ENCODE measurements at regions not wholly inside any gene's neighbourhood (a gene's known extent, or its start where the extent isn't known, plus 50 kb on each side); places are given as distances from the start of the nearest gene placed in this dataset.
"Not testable (repeated sequence)": the region's sequence is repeated elsewhere in the genome, so short reads cannot be mapped to it uniquely, and the experiment has no call there.

DNA sequence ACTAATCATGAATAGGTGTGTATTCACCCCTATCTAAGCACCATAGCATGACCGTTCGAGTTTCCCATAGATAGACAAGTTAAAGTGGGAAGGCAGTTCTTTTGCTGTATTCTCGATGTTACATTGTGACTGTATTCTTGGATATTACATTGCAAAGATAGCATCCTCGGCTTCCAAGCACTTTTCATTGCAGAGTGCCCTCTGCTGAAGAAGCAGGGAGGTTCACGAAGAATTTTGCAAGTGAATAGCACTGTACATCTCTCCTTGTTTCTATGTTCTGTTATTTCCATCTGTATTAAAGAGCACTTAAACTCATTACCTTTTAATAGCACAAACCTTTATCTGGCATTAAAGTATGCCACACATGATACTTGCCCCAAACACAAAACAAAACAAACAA is 426.7 kb upstream of the ARX start:
- in situ Hi-C loops (cut with MboI; ENCODE audit: low pct_ligation_motif_present in 1 of 4, low pct_unique_long_range_greater_than_20kb in 1 of 4, low sequenced_read_pairs in 3 of 4), result no loop called here
- WGBS, 2 donors (ENCODE audit: low coverage in 1 of 2), result 46% methylated on average over 5 of the region's 5 CpGs; no CpG with 5 or more reads in 1 of the 2 donors
- no peak for DNase-seq
- TF ChIP-seq POLR2A (IDR thresholded peaks at IDR 0.05) (no peak), EP300 (IDR thresholded peaks at IDR 0.05; ENCODE audit: low read depth) (no peak), POLR2AphosphoS5 (IDR thresholded peaks at IDR 0.05) (no peak)
- TF ChIP-seq, protein P1, sequence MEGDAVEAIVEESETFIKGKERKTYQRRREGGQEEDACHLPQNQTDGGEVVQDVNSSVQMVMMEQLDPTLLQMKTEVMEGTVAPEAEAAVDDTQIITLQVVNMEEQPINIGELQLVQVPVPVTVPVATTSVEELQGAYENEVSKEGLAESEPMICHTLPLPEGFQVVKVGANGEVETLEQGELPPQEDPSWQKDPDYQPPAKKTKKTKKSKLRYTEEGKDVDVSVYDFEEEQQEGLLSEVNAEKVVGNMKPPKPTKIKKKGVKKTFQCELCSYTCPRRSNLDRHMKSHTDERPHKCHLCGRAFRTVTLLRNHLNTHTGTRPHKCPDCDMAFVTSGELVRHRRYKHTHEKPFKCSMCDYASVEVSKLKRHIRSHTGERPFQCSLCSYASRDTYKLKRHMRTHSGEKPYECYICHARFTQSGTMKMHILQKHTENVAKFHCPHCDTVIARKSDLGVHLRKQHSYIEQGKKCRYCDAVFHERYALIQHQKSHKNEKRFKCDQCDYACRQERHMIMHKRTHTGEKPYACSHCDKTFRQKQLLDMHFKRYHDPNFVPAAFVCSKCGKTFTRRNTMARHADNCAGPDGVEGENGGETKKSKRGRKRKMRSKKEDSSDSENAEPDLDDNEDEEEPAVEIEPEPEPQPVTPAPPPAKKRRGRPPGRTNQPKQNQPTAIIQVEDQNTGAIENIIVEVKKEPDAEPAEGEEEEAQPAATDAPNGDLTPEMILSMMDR (IDR thresholded peaks at IDR 0.05), result no peak
- Histone ChIP-seq H3K4me3 (no peak overlapping the region), H3K4me1 (no peaks in the 10 kb centered on the region), H3K36me3 (no peaks in the 10 kb centered on the region), H3K27ac (no peak overlapping the region), H3K9me3 (no peaks in the 10 kb centered on the region), H3K27me3 (no peaks in the 10 kb centered on the region)
- intact Hi-C loops (cut with DNase I; ENCODE audit: low total_unique reads), result no loop called here

DNA sequence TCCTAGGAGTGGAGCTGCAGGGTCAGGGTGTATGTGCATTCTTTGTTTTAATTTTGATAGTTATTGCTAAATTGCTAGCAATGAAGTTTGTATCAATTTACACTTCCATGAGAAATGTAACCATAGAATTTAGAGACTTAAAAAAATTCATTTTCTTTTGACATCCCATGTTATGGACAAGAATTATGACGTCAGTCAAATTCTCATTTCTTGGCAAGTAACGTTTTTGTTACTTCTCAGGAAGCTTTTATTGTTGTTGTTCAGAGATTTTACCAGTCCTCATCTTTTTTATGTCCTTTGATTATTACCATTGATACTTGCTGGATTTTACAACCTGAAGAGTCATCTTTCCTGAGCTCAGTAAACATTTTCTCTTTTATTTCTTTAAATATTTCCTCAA is 417.5 kb upstream of the ARX start:
- H3K4me1 ChIP-seq, result no peaks in the 10 kb centered on the region
- intact Hi-C loops (cut with DNase I; ENCODE audit: low total_unique reads) (no loop called here), in situ Hi-C loops (cut with MboI; ENCODE audit: low pct_ligation_motif_present in 1 of 4, low pct_unique_long_range_greater_than_20kb in 1 of 4, low sequenced_read_pairs in 3 of 4) (no loop called here)
- H3K36me3 ChIP-seq, result no peaks in the 10 kb centered on the region
- no peak overlapping the region for H3K27ac ChIP-seq
- no peaks in the 10 kb centered on the region for H3K27me3 ChIP-seq
- WGBS, 2 donors (ENCODE audit: low coverage in 1 of 2), result 39% methylated on average over 2 of the region's 2 CpGs; no CpG with 5 or more reads in 1 of the 2 donors
- H3K9me3 ChIP-seq, result no peaks in the 10 kb centered on the region
- TF ChIP-seq POLR2A (IDR thresholded peaks at IDR 0.05), result no peak
- no peak for TF ChIP-seq EP300 (IDR thresholded peaks at IDR 0.05; ENCODE audit: low read depth)
- DNase-seq, result no peak
- H3K4me3 ChIP-seq, result no peak overlapping the region

DNA sequence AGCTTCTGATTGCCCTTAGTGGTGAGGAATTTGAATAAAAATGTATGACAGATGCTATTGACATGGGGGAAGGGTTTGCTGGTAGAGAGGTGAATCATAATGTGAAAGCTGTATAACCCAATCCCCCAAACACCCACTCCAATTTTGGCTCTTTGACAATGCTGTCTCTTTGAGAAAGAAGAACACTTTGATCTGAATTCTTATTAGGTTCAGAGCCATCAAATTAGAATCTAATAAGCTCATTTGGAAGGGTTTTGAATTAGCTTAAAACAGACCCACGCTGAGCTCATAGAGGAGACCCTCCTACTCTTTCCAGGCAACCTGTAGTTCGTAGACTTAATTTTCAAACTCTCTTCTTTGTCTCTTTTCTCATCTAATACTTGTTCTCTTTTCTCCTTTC is 416.6 kb upstream of the ARX start:
- DNase-seq, result no peak
- H3K27me3 ChIP-seq, result no peaks in the 10 kb centered on the region
- intact Hi-C loops (cut with DNase I; ENCODE audit: low total_unique reads), result no loop called here
- in situ Hi-C loops (cut with MboI; ENCODE audit: low pct_ligation_motif_present in 1 of 4, low pct_unique_long_range_greater_than_20kb in 1 of 4, low sequenced_read_pairs in 3 of 4), result no loop called here
- no peaks in the 10 kb centered on the region for H3K9me3 ChIP-seq
- H3K4me3 ChIP-seq, result no peak overlapping the region
- 29% methylated on average over 2 of the region's 2 CpGs; no CpG with 5 or more reads in 1 of the 2 donors for WGBS, 2 donors (ENCODE audit: low coverage in 1 of 2)
- TF ChIP-seq, protein P1 (IDR thresholded peaks at IDR 0.05), result no peak
- TF ChIP-seq POLR2AphosphoS5 (IDR thresholded peaks at IDR 0.05), result no peak
- TF ChIP-seq POLR2A (IDR thresholded peaks at IDR 0.05), result no peak
- no peaks in the 10 kb centered on the region for H3K36me3 ChIP-seq
- no peak overlapping the region for H3K27ac ChIP-seq
- H3K4me1 ChIP-seq, result no peaks in the 10 kb centered on the region

DNA sequence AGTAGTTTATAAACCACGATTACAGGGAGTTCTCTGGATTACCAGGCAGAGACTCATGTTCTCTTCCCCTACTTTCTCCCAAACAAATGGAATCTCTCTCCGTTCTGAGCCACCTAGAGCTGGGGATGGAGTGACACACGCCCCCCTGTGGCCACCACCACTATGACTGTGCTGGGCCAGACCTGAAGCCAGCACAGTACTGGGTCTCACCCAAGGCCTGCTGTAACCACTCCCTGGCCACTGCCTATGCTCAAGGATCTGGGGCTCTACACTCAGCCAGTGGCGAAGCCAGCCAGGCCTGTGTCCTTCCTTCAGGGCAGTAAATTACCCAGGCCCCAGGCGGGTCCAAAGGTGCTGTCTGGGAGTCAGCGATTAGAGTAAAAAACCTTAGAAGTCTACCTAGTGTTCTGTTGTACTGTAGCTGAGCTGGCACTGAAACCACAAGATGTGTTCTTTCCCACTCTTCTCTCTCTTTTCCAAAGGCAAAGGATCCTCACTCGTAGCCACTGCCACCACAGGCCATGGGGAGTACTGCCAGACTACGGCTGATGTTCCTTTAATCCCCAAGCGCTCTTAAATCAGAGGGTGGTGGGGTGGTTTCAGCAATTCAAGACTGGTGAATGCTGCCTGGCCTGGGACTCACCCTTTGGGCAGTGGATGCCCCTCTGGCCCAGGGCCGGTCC is 412.2 kb upstream of the ARX start:
- Histone ChIP-seq H3K27ac (no peak overlapping the region), H3K4me1 (no peaks in the 10 kb centered on the region), H3K9me3 (no peaks in the 10 kb centered on the region), H3K4me3 (no peak overlapping the region), H3K36me3 (no peaks in the 10 kb centered on the region), H3K27me3 (no peaks in the 10 kb centered on the region)
- 59% methylated on average over 10 of the region's 10 CpGs; no CpG with 5 or more reads in 1 of the 2 donors for WGBS, 2 donors (ENCODE audit: low coverage in 1 of 2)
- intact Hi-C loops (cut with DNase I; ENCODE audit: low total_unique reads), result no loop called here
- in situ Hi-C loops (cut with MboI; ENCODE audit: low pct_ligation_motif_present in 1 of 4, low pct_unique_long_range_greater_than_20kb in 1 of 4, low sequenced_read_pairs in 3 of 4), result no loop called here
- DNase-seq, result no peak
- TF ChIP-seq, protein P1 (IDR thresholded peaks at IDR 0.05), result no peak
- TF ChIP-seq POLR2A (IDR thresholded peaks at IDR 0.05) (no peak), POLR2AphosphoS5 (IDR thresholded peaks at IDR 0.05) (no peak)

DNA sequence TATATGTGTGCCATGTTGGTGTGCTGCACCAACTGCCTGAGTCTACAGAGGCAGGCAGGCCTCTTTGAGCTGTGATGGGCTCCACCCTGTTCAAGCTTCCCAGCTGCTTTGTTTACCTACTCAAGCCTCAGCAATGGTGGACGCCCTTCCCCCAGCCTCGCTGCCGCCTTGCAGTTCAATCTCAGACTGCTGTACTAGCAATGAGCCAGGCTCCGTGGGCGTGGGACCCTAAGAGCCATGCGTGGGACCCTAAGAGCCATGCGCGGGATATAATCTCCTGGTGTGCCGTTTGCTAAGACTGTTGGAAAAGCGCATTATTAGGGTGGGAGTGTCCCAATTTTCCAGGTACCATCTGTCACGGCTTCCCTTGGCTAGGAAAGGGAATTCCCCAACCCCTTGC is 388.4 kb upstream of the ARX start:
- H3K4me3 ChIP-seq; H3K27me3 ChIP-seq; in situ Hi-C loops (cut with MboI; ENCODE audit: low pct_ligation_motif_present in 1 of 4, low pct_unique_long_range_greater_than_20kb in 1 of 4, low sequenced_read_pairs in 3 of 4); DNase-seq; H3K36me3 ChIP-seq; intact Hi-C loops (cut with DNase I; ENCODE audit: low total_unique reads); H3K4me1 ChIP-seq; H3K9me3 ChIP-seq; H3K27ac ChIP-seq: not testable (repeated sequence)
- WGBS, 2 donors (ENCODE audit: low coverage in 1 of 2), result 85% methylated on average over 11 of the region's 11 CpGs; no CpG with 5 or more reads in 1 of the 2 donors

Data from transverse colon (tissue), 4 donors.